GM12874 (cell line): ENCODE measurements at regions not wholly inside any gene's neighbourhood (a gene's known extent, or its start where the extent isn't known, plus 50 kb on each side); places are given as distances from the start of the nearest gene placed in this dataset.
A peak's percentile ranks its signal among the peaks of the same experiment; 100 is the strongest.

Experiments
- CTCF ChIP-seq: IDR thresholded peaks from 2 replicates; pipeline ENCODE4 v1.5.1; 2011; ENCODE audit warnings: low read depth, mild to moderate bottlenecking, control low read depth, low read length, moderate library complexity; ENCODE audit not compliant: insufficient read depth

- no peak for TF ChIP-seq CTCF
Measured at GRCh38 chr10:111357859-111358258, 281.0 kb downstream of the ADRA2A start.

- TF ChIP-seq CTCF = peak; percentile 54
Measured at GRCh38 chr10:111360260-111360925, 283.6 kb downstream of the ADRA2A start.

- no peak for TF ChIP-seq CTCF
Measured at GRCh38 chr10:111367531-111367930, 290.7 kb downstream of the ADRA2A start.

GRCh38 chr10:111370101-111370500 is 293.3 kb downstream of the ADRA2A start:
- no peak for TF ChIP-seq CTCF

GRCh38 chr10:111373696-111374095 is 296.9 kb downstream of the ADRA2A start:
- no peak for TF ChIP-seq CTCF

GRCh38 chr10:111379534-111380187 is 302.8 kb downstream of the ADRA2A start:
- no peak for TF ChIP-seq CTCF

- no peak for TF ChIP-seq CTCF
Measured at GRCh38 chr10:111384556-111384955, 307.7 kb downstream of the ADRA2A start.
